Endothelial cell of umbilical vein (primary cell): ENCODE measurements at regions not wholly inside any gene's neighbourhood (a gene's known extent, or its start where the extent isn't known, plus 50 kb on each side); places are given as distances from the start of the nearest gene placed in this dataset.

Experiments used
- CTCF ChIP-seq, 2 donors: IDR thresholded peaks; 1 replicate in 1 of 2; 2 replicates in 1 of 2; pipeline ENCODE4 v1.5.1; 2011; ENCODE audit warnings: low read length in 2 of 2, mild to moderate bottlenecking in 2 of 2, moderate library complexity in 2 of 2, control low read depth in 1 of 2, inconsistent platforms in 1 of 2, low read depth in 1 of 2; ENCODE audit not compliant: insufficient read depth in 1 of 2; ENCODE audit errors: extremely low read depth in 1 of 2
- EZH2 ChIP-seq: IDR thresholded peaks from 2 replicates; pipeline ENCODE4 v1.6.1; 2012; ENCODE audit warnings: borderline replicate concordance, low read depth, mild to moderate bottlenecking, moderate library complexity, low read length, inconsistent platforms; ENCODE audit not compliant: severe bottlenecking
- MAX ChIP-seq: IDR thresholded peaks from 2 replicates; pipeline ENCODE4 v1.6.1; 2011; ENCODE audit not compliant: insufficient read depth, insufficient read length
- POLR2A ChIP-seq: IDR thresholded peaks from 2 replicates; pipeline ENCODE4 v1.6.1; 2012; ENCODE audit warnings: low read depth, mild to moderate bottlenecking, control low read depth, low read length

GRCh38 chr6:142679907-142680700 lies 264.9 kb downstream of the HIVEP2 start:
- no peak for TF ChIP-seq EZH2
- no peak for TF ChIP-seq CTCF (IDR thresholded peaks at IDR 0.05; ENCODE audit: extremely low read depth in 1 of 2, insufficient read depth in 1 of 2, low read depth in 1 of 2, low read length in 2 of 2)
- no peak for TF ChIP-seq POLR2A
- TF ChIP-seq MAX, result no peak
